ENCODE measurements at regions not wholly inside any gene's neighbourhood (a gene's known extent, or its start where the extent isn't known, plus 50 kb on each side); places are given as distances from the start of the nearest gene placed in this dataset.
A peak's percentile ranks its signal among the peaks of the same experiment; 100 is the strongest.
"Not testable (repeated sequence)": the region's sequence is repeated elsewhere in the genome, so short reads cannot be mapped to it uniquely, and the experiment has no call there.

DNA sequence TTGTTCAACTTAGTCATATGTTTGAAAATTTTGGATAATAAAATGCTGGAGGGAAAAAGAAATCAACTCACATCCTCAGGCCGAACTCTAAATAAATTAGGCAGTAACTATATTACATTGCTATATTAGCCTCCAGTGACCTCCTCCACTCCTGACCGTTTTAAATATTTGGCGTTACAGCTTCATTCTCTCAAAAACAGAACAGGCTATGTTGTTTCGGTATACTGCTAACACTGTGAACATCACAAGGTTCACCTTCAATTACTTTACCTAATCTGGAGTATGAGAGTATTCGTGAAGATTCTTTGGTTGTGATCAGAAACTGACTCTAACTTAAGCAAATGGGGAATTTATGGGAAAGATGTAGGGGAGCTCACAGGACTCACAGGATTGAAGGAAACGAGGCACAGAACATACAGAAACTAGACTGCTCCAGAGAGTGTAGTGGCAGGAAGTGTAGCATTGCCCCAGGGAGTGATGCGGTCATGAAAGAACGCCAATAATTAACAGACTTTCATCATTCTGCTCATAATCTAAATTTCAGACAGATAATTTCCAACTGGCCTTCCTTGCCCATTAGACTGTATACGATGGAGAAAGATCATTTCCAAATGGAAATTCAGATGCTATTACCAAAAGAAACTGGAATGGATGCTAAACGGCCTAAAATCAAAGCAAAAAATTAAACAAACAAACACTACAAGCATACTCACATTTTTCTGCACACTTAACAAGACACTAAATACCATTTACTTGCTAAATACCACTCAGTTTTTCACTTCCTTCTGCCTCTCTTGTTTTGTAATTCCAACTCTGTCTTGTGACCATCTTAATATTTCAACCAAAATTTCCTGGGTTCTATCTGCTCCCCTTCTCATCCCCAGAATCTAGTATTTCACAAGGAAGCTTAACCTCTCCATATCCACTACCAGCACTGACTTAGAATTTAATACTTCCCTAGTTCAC lies 110.1 kb upstream of the LPAR1 start:
- DNase-seq (ENCODE audit: low read depth), result peak; percentile 88

DNA sequence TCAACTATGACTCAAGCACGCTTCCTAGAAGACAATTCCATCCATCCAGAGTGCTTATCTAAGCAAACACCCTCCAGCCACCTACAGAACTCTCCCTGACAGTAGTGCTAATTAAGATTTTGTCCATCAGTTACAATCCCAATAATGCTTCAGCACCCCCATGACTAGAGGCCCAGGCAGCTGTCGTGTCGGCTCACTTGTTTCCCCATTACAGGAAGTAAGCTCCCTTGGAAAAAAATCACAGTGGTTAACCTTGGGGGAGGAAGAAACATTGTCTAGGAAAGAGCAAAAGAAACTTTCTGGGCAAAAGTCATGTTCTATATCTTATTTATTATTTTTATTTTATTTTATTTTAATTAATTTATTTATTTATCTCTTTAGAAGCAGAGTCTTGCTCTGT lies 108.8 kb upstream of the LPAR1 start:
- no peak for DNase-seq (ENCODE audit: low read depth)

DNA sequence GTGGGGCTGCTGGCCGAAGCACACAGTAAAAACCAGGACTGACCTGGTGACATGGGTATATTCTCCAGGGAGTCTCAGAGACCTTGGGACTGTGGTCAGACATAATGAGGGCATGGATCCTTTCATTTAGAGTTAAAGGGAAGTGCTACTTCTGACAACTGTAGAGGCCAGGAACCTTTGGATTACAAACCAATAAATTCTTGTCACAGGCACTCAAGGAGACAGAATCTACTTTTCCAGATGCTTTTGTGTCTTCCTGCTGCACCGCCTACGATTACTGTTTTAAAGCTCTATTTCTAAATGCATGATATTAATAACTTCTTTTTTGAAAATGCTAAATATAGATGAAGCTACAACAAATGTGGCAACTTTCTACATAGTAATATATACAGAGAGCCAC lies 106.5 kb upstream of the LPAR1 start:
- DNase-seq (ENCODE audit: low read depth), result no peak

DNA sequence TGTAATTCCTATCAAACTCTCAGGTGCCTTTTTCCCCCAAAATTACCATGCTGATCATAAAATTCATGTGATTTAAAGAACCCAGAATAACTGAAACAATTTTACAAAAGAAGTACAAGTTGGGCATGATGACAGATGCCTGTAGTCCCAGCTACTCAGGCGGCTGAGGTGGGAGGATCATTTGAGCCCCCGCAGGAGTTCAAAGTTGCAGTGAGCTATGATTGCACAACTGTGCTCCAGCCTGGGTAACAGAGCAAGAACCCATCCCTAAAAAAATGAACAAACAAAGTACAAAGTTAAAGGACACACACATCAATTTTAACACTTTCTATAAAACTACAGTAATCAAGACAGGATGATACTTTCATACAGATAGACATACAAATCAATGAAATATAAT lies 97.9 kb upstream of the LPAR1 start:
- DNase-seq (ENCODE audit: low read depth), result no peak

DNA sequence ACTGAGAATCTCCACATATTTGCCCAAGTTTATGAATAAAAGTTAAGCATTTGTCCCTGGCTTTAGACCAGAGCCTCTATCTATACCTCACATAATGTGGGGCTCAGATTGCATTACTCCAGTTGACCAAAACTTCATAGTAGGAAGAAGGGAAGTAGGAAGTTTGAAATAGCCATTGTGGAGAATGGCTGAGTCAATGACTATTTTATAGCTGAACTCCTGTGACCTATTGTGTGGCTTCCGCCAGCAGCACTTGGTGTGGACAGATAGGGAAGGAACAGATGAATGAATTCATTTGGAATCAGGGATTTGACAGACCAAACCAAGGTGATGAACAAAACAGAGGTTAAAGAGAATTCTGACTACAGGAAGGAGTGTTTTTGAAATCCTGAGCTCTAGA lies 92.9 kb upstream of the LPAR1 start:
- DNase-seq (ENCODE audit: low read depth), result no peak

DNA sequence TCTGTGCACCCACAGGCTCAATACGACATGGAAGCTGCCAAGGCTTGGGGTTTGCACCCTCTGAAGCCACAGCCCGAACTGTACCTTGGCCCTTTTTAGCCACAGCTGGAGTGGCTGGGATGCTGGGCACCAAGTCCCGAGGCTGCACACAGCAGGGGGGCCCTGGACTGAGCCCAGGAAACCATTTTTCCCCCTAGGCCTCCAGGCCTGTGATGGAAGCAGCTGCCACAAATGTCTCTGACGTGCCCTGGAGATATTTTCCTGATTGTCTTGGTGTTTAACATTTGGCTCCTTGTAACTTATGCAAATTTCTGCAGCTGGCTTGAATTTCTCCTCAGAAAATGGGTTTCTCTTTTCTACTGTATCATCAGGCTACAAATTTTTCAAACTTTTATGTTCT lies 82.3 kb upstream of the LPAR1 start:
- peak; percentile 40 for DNase-seq (ENCODE audit: low read depth)

DNA sequence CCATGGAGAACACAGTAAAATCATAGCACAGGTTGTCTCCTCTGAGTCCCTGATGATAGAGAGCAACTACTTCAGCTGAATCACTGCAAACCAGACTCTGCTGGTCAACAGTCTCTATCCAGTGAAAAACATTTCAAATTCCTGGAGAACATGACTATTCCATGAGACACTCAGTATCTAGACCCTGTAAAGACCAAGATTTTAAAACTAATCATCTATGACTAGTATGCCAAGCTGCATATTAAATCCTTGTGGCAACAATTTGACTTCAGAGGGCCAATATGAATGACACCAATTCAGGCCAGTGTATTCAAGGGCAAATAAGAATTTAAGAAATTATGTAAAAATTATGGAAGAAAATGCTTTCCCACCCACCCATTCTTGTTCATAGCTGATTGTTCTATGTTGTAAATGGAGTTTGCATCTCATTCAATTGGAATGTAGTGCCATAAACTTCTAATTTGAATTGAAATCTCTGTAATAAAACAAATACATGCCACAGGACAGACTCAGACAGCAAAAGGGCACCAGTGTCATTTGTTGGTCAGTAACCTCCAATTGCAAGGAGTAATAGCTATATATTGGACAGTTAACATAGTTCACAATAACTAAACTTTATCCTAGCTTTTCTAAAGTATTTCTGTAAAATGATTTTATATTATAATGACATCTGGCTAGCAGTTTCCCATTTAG lies 80.1 kb upstream of the LPAR1 start:
- DNase-seq (ENCODE audit: low read depth), result peak; percentile 93

DNA sequence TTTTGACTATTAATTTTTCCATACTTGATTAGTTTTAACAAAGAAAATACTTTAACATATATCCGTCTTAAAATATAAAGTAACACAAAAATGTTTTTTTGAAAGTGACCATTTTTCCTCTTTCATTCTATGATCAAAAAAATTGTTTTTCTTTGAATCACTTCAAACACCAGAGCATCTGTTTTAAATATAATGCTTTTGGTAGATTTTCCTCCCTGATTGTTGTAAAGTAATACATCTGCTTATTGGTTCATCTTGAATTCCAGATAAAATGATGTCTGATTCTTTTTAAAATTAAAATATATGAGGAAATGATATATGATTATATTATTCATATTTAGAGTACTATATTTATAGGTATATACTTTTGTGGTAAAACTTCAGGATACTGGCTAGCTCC lies 76.2 kb upstream of the LPAR1 start:
- DNase-seq (ENCODE audit: low read depth), result no peak

DNA sequence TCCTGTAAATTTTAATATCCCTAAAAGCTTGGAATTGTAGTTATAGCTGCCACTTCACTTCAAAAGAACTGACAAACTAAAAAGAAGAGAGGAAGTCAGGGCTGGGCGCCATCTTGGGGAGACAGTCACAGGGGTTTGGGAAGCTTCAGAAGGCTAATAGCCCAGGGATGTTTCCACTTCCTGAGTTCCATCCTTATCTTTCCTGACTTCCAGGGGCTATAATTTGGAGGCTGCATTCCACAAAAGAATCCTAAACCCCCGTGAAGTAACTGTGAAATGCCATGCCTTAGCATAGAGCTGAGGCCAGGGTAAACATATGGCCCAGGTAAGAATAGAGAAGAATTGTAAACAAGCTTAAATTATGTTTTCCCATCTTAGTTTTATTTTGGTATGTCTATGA lies 75.4 kb upstream of the LPAR1 start:
- DNase-seq (ENCODE audit: low read depth), result no peak

DNA sequence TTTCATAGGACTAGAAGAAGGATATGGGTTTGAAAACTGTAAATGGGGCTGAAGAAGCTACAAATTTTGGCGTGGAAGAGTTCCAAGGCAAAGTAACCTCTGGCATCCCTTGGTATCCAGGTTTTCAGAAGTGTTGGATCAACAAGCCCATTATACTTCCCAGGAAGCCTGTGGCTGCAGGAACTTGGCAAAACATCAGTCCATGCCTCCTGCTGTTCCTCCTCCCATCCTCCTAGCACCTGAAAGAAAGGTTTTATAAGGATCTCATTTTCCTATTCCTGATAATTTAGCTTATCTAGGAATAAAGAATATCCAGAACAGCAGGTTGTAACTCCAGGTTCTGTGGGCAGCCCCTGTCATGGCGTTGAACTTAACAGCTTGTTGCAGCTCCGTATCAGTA lies 72.5 kb upstream of the LPAR1 start:
- no peak for DNase-seq (ENCODE audit: low read depth)

DNA sequence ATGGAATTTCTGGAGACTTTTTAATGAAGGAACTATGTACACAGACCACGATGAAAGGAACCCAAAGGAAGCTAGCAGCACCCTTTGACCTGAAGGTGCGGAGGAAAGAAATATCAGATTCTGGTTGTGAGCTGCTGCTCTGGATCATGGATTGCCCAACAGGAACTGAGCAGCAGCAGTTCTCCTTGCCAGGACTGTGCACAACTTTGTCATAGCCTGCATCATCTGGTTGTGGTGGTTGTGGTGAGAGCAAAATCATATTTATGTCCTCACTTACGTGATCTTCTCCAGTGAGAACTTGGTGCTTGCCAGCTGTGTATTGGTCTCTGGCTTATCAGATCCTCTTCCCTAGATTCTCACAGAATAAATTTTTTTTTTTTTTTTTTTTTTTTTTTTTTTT lies 70.7 kb upstream of the LPAR1 start:
- peak; percentile 86 for DNase-seq (ENCODE audit: low read depth)

DNA sequence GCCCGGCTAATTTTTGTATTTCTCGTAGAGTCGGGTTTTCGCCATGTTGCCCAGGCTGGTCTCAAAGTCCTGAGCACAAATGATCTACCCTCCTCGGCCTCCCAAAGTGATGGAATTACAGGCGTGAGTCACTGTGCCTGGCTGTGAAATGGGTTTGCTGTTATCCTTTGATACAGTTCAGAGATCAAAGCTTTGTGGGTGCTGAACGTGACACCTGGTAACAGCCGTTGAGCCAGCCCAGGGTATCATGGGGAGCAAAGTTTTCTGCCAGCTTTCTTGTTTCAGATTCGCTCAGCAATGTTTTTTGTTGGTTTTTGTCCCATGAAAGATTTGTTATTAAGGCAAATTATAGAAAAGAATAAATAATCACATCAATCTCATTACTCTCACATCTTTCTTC lies 68.9 kb upstream of the LPAR1 start:
- no peak for DNase-seq (ENCODE audit: low read depth)

DNA sequence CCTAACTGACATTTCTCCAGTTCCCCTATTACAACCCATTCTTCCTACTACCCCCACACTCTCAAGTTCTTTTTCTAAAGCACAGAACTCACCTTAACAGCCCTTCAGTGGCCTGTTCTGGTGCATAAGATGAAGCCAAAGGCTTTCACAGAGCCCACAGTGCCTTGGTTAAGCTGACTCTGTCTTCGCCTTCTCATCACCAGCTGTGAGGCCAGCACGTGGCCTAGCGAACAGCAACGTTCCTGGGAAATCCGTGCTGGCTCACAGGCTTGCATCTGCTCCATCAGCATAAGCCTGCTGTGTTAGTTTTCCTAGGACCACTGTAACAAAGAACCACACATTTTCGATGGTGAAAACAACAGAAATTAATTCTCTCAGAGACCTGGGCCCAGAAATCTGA lies 67.9 kb upstream of the LPAR1 start:
- DNase-seq (ENCODE audit: low read depth), result no peak

DNA sequence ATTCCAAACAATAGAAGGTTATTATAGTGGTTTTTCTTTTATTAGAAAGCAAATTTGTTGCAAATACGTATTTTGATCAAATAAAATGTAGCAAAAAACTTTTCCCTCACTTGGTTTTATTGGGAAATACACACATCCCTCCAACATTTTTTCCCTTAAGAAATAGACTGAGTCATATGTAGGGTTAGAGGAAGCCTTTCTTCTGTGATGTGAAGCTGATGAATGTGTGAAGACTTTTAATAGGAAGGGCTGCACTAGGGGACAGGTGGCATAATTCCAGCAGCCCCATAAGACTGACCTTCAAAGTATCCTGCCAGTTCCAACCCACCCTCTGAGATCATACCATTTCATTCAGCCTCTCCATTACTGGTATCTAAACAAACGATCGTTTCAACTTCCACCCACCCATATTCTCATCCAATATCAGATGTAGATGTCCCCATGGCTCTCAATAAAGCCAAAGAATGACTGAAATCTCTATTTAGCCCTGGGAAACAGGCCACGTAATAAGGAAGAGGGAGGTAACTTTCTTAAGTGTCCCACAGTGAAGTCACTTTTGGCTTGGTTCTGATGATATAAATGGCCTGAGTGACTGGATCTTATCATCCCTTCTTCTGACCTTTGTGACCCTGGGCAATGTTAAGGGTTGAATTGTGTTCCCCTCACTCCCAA lies 64.7 kb upstream of the LPAR1 start:
- peak; percentile 48 for DNase-seq (ENCODE audit: low read depth)

DNA sequence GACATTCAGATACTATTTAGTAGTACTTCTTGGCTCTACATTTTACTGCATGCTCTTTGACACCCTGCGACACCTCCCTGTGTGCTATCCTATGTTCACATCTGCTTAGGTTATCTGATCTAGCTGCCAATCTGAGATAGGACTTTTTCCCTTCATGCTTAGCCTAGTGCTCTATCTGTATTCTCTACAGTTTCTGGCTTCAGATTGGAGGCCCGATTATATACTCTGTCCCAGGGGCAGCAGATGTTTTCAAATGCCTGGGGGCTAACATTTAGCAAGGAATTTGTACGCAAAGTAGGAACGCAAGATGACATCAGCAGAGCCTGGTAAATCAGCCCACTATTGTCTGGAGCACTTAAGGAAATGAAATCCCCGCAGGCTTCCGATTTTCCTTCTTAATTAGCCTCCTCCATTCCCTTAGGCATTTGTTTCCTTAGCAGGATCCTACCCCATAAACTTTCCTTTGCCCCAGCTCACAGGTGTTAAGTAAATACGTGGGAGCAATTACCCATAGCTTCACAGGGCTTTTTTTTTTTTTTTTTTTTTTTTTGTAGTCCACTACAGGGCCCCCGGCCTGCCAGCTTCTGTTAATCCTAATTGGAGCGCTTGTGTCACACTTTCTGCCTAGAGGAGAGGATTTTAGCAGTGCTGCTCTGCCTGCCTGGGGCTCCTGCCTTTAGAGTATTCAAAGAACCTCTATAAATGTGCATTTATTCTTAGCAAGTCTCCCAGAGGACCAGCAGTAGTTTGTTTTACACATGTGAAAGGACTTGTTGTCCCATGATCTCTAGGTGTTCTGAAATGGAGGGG lies 61.1 kb upstream of the LPAR1 start:
- DNase-seq (ENCODE audit: low read depth), result peak; percentile 80

DNA sequence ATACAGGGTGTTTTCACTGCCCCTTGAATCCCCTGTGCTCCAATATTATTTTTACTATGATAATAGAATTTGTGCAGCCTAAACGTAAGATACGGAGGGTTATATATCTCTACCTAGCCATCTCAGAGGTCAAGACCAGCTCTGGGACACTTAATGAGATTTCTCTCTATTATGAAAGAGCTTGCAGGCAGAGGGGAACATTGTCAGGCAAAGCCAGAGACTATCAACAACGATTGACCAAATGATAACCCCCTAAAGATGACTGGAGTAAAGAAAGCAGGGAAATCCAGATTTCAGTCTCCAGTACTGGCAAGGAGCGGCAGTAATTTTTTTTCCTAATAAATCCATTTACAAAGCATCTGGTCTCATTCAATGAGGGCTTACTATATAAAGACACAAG lies 59.8 kb upstream of the LPAR1 start:
- no peak for DNase-seq (ENCODE audit: low read depth)

DNA sequence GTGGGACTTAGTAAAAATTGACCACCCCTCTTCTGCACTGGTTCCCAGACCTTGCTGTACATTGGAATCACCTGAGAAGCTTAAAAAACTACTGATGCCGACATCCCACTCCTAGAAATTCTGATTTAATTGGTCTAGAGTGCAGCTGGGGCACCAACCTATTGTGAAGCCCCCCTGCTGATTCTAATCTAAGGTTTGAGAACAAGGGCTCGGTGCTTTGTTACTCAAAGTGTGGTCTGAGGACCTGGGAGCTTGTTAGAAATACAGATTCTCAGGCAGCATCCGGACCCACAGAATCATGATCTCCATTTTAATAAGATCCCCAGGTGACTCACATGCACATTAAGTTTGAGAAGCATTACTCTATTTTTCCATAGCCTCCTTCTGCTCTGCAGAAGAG lies 57.8 kb upstream of the LPAR1 start:
- DNase-seq (ENCODE audit: low read depth), result no peak

DNA sequence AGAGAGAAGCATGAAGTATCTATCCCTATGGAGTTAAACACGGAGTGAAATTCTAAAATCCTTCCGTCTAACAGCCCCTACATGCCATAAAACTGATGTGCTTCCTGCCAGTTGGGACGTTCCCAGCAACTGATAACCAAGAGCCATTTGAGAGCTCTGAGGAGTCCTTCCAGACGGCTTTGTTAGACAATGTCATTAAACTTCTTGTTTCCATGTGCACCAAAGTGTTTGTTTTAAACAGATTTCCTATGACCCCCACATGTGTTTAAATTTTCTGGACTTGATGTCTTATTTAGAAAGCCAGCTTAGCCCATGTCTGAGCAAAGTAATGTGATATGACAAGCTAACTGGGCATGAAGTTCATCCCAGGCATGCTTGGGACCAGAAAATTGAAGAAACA lies 57.2 kb upstream of the LPAR1 start:
- peak; percentile 54 for DNase-seq (ENCODE audit: low read depth)

DNA sequence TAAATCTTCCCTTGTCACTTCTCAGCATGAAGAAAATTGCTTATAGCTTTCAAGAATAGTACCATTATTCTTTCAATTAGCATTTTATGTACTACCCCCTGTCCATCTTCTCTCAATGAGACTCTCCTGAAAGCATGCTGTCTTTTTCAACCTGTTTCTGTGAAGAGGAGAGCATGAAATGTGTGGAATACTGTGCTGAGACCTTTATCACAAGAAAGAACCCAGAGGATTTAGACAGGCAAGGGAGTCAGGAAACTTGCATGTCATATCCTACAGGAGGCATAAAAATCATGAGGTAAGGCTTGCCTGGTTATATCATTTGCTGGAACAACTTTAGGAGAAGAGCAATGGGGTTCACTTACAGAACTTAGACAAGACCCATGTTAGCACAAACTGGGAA lies 56.7 kb upstream of the LPAR1 start:
- DNase-seq (ENCODE audit: low read depth), result no peak

DNA sequence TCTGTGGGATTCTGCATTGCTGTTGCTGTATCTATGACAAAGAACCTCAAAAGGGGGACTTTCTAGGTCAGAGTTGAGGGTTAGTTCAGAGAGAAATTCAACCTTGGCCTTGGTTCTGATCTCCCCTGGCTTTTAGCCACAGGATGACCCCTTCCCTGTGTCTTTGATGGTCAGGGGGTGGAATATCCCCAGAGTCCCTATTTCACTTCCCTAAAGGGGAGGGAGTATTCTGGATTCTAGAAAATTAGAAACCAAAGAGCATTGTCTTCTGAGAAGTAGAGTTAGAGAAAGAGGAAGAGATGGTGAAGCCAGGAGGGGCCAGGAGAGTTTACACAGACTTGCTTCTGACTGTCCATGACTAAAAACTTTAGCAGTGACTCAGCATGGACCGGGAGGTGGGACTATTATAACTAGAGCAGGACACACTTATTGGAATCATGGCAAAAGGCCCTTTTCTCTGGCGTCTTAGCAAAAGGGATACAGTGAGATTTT lies 56.2 kb upstream of the LPAR1 start:
- peak; percentile 90 for DNase-seq (ENCODE audit: low read depth)

DNA sequence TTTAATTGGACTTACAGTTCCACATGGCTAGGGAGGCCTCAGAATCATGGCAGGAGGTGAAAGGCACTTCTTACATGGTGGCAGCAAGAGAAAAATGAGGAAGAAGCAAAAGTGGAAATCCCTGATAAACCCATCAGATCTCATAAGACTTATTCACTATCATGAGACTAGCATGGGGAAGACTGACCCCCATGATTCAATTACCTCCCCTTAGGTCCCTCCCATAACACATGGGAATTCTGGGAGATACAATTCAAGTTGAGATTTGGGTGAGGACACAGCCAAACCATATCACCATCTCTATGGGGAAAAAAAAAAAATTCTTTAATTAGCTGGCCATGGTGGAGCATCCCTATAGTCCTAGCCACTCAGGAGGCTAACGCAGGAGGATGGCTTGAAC lies 53.9 kb upstream of the LPAR1 start:
- not testable (repeated sequence) for DNase-seq (ENCODE audit: low read depth)
